ENCODE measurements at regions not wholly inside any gene's neighbourhood (a gene's known extent, or its start where the extent isn't known, plus 50 kb on each side); places are given as distances from the start of the nearest gene placed in this dataset.

DNA sequence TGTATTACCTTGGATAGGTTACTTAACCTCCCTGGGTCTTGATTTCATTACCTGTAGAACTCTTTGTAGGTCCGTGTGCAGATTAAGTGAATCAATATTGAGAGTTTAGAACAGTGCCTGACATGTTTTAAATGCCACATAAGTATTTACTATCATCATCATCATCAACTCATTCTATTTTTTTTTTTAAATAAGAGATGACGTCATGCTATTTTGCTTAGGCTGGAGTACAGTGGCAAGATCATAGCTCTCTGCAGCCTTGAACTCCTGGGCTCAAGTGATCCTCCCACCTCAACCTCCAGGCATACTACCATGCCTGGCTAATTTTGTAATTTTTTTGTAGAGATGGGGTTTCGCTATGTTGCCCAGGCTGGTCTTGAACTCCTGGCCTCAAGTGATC is 132.0 kb upstream of the FZD8 start:
- Histone ChIP-seq H3K27me3 (ENCODE audit: insufficient read depth, low read depth) (no peaks in the 10 kb centered on the region), H2AFZ (ENCODE audit: low read depth) (no peak overlapping the region), H3K9ac (no peak overlapping the region), H3K4me2 (no peak overlapping the region), H3K36me3 (ENCODE audit: insufficient read depth) (no peaks in the 10 kb centered on the region), H3K4me1 (ENCODE audit: low read depth, poor library complexity, severe bottlenecking) (no peaks in the 10 kb centered on the region), H3K27ac (no peak overlapping the region), H3K79me2 (ENCODE audit: insufficient read depth, low read depth) (no peaks in the 10 kb centered on the region), H4K20me1 (ENCODE audit: insufficient read depth) (no peaks in the 10 kb centered on the region), H3K4me3 (IDR thresholded peaks at IDR 0.05; ENCODE audit: insufficient read depth, low read depth, low read length) (no peak overlapping the region)
- TF ChIP-seq, protein P1, sequence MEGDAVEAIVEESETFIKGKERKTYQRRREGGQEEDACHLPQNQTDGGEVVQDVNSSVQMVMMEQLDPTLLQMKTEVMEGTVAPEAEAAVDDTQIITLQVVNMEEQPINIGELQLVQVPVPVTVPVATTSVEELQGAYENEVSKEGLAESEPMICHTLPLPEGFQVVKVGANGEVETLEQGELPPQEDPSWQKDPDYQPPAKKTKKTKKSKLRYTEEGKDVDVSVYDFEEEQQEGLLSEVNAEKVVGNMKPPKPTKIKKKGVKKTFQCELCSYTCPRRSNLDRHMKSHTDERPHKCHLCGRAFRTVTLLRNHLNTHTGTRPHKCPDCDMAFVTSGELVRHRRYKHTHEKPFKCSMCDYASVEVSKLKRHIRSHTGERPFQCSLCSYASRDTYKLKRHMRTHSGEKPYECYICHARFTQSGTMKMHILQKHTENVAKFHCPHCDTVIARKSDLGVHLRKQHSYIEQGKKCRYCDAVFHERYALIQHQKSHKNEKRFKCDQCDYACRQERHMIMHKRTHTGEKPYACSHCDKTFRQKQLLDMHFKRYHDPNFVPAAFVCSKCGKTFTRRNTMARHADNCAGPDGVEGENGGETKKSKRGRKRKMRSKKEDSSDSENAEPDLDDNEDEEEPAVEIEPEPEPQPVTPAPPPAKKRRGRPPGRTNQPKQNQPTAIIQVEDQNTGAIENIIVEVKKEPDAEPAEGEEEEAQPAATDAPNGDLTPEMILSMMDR (conservative IDR thresholded peaks at IDR 0.05; ENCODE audit: low read depth, low read length): no peak

DNA sequence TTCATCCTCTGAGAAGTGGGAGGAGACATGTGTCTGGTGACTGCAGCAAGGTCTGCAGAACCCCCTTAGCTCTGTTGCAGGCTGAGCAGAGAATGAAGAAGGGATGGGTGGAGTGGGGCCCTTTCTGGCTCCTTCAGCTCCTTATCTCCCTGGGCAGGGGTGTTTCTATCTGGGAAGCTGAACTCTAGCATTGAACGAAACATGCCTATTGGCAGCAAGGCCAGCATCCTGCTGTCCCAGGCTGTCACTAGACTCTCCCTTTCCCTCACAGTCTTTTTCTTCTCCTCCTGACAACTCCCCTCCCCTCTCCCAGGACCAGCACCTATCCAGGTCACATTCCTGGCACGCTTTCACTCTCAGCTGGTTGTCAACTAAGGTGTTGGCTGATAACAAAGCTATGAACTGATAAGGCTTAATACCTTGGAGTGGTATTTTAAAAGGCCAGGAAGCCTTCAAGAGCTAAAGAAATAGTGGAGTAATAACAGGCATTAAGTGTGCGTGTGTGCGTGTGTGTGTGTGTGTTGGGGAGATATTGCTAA is 128.8 kb upstream of the FZD8 start:
- Histone ChIP-seq H3K27ac (no peak overlapping the region), H3K4me3 (IDR thresholded peaks at IDR 0.05; ENCODE audit: insufficient read depth, low read depth, low read length) (no peak overlapping the region)

DNA sequence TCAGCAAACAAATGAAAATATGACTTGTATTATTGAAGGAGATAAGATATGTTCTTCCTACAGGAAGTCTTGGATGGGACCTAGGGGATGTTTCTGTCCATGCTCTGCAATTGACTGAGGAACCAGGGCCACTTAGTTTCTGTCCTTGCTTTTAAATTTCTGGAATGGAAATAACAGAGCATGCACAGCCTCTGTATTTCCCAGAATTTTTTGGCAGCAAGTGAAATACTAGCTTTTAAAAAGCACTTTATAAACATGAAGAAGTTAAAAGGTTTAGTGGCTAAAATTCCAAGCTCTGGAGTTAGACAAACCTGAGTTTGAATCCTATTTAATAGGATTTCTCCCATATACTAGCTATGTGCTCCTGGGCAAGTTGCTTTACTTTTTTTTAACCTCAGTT is 127.7 kb upstream of the FZD8 start:
- Histone ChIP-seq H3K79me2 (ENCODE audit: insufficient read depth, low read depth) (no peaks in the 10 kb centered on the region), H3K9ac (no peak overlapping the region), H3K27me3 (ENCODE audit: insufficient read depth, low read depth) (no peaks in the 10 kb centered on the region), H4K20me1 (ENCODE audit: insufficient read depth) (no peaks in the 10 kb centered on the region), H3K27ac (no peak overlapping the region), H3K4me2 (no peak overlapping the region), H3K4me1 (ENCODE audit: low read depth, poor library complexity, severe bottlenecking) (no peaks in the 10 kb centered on the region), H2AFZ (ENCODE audit: low read depth) (no peak overlapping the region), H3K4me3 (IDR thresholded peaks at IDR 0.05; ENCODE audit: insufficient read depth, low read depth, low read length) (no peak overlapping the region), H3K36me3 (ENCODE audit: insufficient read depth) (no peaks in the 10 kb centered on the region)
- TF ChIP-seq, protein P1 (conservative IDR thresholded peaks at IDR 0.05; ENCODE audit: low read depth, low read length): no peak

More for the DNA sequence above, 128.8 kb upstream of the FZD8 start:
- Histone ChIP-seq H3K9ac (no peak overlapping the region), H3K79me2 (ENCODE audit: insufficient read depth, low read depth) (no peaks in the 10 kb centered on the region), H3K36me3 (ENCODE audit: insufficient read depth) (no peaks in the 10 kb centered on the region), H3K4me2 (no peak overlapping the region), H4K20me1 (ENCODE audit: insufficient read depth) (no peaks in the 10 kb centered on the region), H2AFZ (ENCODE audit: low read depth) (no peak overlapping the region), H3K27me3 (ENCODE audit: insufficient read depth, low read depth) (no peaks in the 10 kb centered on the region), H3K4me1 (ENCODE audit: low read depth, poor library complexity, severe bottlenecking) (no peaks in the 10 kb centered on the region)
- TF ChIP-seq, protein P1 (conservative IDR thresholded peaks at IDR 0.05; ENCODE audit: low read depth, low read length): no peak

DNA sequence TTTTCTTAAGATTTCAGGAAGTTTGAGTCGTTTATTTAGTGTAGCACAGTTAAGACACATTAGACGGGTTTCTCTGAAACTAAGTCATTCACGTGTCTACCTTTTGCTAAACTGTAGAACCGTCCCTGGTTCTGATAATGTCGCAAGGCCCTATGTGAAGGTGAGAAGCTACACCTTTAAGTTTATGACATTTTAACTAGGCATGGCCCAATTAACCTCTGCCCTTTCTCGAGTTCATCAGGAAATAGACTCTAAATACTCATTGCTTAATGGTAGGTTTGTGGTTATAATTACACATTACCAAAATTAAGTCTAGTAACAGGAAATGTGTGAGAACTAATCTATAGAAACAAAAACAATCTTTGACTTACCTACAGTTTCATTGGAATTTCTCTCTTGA is 126.6 kb upstream of the FZD8 start:
- no peak overlapping the region for H3K4me2 ChIP-seq
- no peaks in the 10 kb centered on the region for H3K79me2 ChIP-seq (ENCODE audit: insufficient read depth, low read depth)
- no peak overlapping the region for H3K9ac ChIP-seq
- no peaks in the 10 kb centered on the region for H3K36me3 ChIP-seq (ENCODE audit: insufficient read depth)
- H3K27ac ChIP-seq: no peak overlapping the region
- H4K20me1 ChIP-seq (ENCODE audit: insufficient read depth): no peaks in the 10 kb centered on the region
- no peaks in the 10 kb centered on the region for H3K27me3 ChIP-seq (ENCODE audit: insufficient read depth, low read depth)
- H3K4me3 ChIP-seq (IDR thresholded peaks at IDR 0.05; ENCODE audit: insufficient read depth, low read depth, low read length): no peak overlapping the region
- TF ChIP-seq, protein P1 (conservative IDR thresholded peaks at IDR 0.05; ENCODE audit: low read depth, low read length): no peak
- H2AFZ ChIP-seq (ENCODE audit: low read depth): no peak overlapping the region
- H3K4me1 ChIP-seq (ENCODE audit: low read depth, poor library complexity, severe bottlenecking): no peaks in the 10 kb centered on the region

Data from KMS-11 (cell line).